OCI-LY7 (cell line): ENCODE measurements at regions not wholly inside any gene's neighbourhood (a gene's known extent, or its start where the extent isn't known, plus 50 kb on each side); places are given as distances from the start of the nearest gene placed in this dataset.

Source experiments
- CTCF ChIP-seq: fragments of 200-600 bp; sonication (generic); conservative IDR thresholded peaks from 2 replicates; pipeline ENCODE4 v1.5.1; 2014; ENCODE audit warnings: mild to moderate bottlenecking, antibody characterized with exemption, low read length, moderate library complexity, mixed read lengths
- EZH2phosphoT487 ChIP-seq: fragments of 200-600 bp; sonication (generic); IDR thresholded peaks from 2 replicates; pipeline ENCODE4 v1.6.1; 2018; ENCODE audit warnings: low read depth, borderline replicate concordance, mild to moderate bottlenecking, mixed run types, antibody characterized with exemption, low read length, moderate library complexity, mixed read lengths

GRCh38 chr2:62325398-62325797 lies 129.5 kb downstream of the B3GNT2 start:
- no peak for TF ChIP-seq CTCF
- TF ChIP-seq EZH2phosphoT487 = no peak
